CD4-positive, alpha-beta T cell treated with Interleukin-6 at 100 ng/mL for 8 hours (primary cell): ENCODE measurements at regions not wholly inside any gene's neighbourhood (a gene's known extent, or its start where the extent isn't known, plus 50 kb on each side); places are given as distances from the start of the nearest gene placed in this dataset.
"Not testable (repeated sequence)": the region's sequence is repeated elsewhere in the genome, so short reads cannot be mapped to it uniquely, and the experiment has no call there.

Experiments
- DNase-seq: peaks from one replicate; pipeline ENCODE4 v3.0.0-alpha.2; 2020; ENCODE audit warnings: mixed read lengths, low spot score

- DNase-seq, result no peak
Measured at GRCh38 chr1:31485166-31485565, 72.2 kb downstream of the SERINC2 start.

- peak; percentile 22 for DNase-seq
Measured at GRCh38 chr1:31487143-31487542, 74.1 kb downstream of the SERINC2 start.

GRCh38 chr1:31487721-31488293 lies 74.8 kb downstream of the SERINC2 start:
- DNase-seq, result no peak

GRCh38 chr1:31488528-31488927 lies 75.5 kb downstream of the SERINC2 start:
- no peak for DNase-seq

GRCh38 chr1:31489575-31489974 lies 76.6 kb downstream of the SERINC2 start:
- not testable (repeated sequence) for DNase-seq

- not testable (repeated sequence) for DNase-seq
Measured at GRCh38 chr1:31490596-31490995, 77.6 kb downstream of the SERINC2 start.

- DNase-seq, result not testable (repeated sequence)
Measured at GRCh38 chr1:31495351-31495750, 81.0 kb upstream of the TINAGL1 start.

- DNase-seq, result not testable (repeated sequence)
Measured at GRCh38 chr1:31495770-31496169, 80.5 kb upstream of the TINAGL1 start.

GRCh38 chr1:31497601-31498000 lies 78.7 kb upstream of the TINAGL1 start:
- no peak for DNase-seq

GRCh38 chr1:31498376-31499040 lies 77.8 kb upstream of the TINAGL1 start:
- DNase-seq, result no peak

GRCh38 chr1:31501505-31501904 lies 74.8 kb upstream of the TINAGL1 start:
- no peak for DNase-seq

- DNase-seq, result no peak
Measured at GRCh38 chr1:31502253-31502652, 74.1 kb upstream of the TINAGL1 start.

GRCh38 chr1:31502926-31503511 lies 73.3 kb upstream of the TINAGL1 start:
- no peak for DNase-seq

GRCh38 chr1:31503570-31503969 lies 72.7 kb upstream of the TINAGL1 start:
- DNase-seq, result no peak

GRCh38 chr1:31504001-31504400 lies 72.3 kb upstream of the TINAGL1 start:
- DNase-seq, result no peak

- DNase-seq, result no peak
Measured at GRCh38 chr1:31505911-31506497, 70.3 kb upstream of the TINAGL1 start.

GRCh38 chr1:31507221-31507620 lies 69.1 kb upstream of the TINAGL1 start:
- no peak for DNase-seq

- DNase-seq, result no peak
Measured at GRCh38 chr1:31507676-31508530, 68.4 kb upstream of the TINAGL1 start.

GRCh38 chr1:31509124-31510072 lies 66.9 kb upstream of the TINAGL1 start:
- no peak for DNase-seq

GRCh38 chr1:31510304-31510703 lies 66.0 kb upstream of the TINAGL1 start:
- DNase-seq, result no peak
